SK-N-SH (cell line): ENCODE measurements at regions not wholly inside any gene's neighbourhood (a gene's known extent, or its start where the extent isn't known, plus 50 kb on each side); places are given as distances from the start of the nearest gene placed in this dataset.
"Not testable (repeated sequence)": the region's sequence is repeated elsewhere in the genome, so short reads cannot be mapped to it uniquely, and the experiment has no call there.

Experiments
- CTCF ChIA-PET: fragments of 300-600, 350-600 bp; formaldehyde crosslinking; extraction: SDS; loops from one replicate; lab custom pipeline; 2021; lab: Yijun Ruan, JAX
- POLR2A ChIA-PET: fragments of 350-600 bp; sonication (Branson Sonifier 250); formaldehyde crosslinking; extraction: SDS; loops from one replicate; lab custom pipeline; 2020; ENCODE audit warnings: antibody characterized with exemption, inconsistent platforms; lab: Yijun Ruan, JAX
- DNase-seq: peaks from one replicate; pipeline ENCODE4 v3.0.0; 2012
- H2AFZ ChIP-seq: fragments of 200-600 bp; sonication (generic); 2 replicates; pipeline ENCODE4 v1.8.1; 2016; ENCODE audit warnings: antibody characterized with exemption, mild to moderate bottlenecking, low read depth
- H3F3A ChIP-seq: fragments of 200-600 bp; sonication (generic); replicated peaks from 2 replicates; pipeline ENCODE3; 2016; ENCODE audit warnings: antibody characterized with exemption, mild to moderate bottlenecking; ENCODE audit not compliant: insufficient read depth
- H3K27ac ChIP-seq, 2 experiments: fragments of 200-500 bp in 1 of 2; fragments of 200-600 bp in 1 of 2; sonication (Bioruptor generic) in 1 of 2; sonication (generic), shearing (Covaris generic) in 1 of 2; 2 replicates each; pipeline versions ENCODE4 v1.5.1 to v1.6.1; 2014 to 2016; ENCODE audit warnings: low read depth in 2 of 2, inconsistent platforms in 1 of 2, low read length in 1 of 2, mild to moderate bottlenecking in 1 of 2, mixed read lengths in 1 of 2
- H3K27me3 ChIP-seq: fragments of 200-600 bp; sonication (generic), shearing (Covaris generic); 2 replicates; pipeline ENCODE4 v1.6.1; 2016; ENCODE audit warnings: mixed run types; ENCODE audit not compliant: insufficient read depth
- H3K36me3 ChIP-seq, 2 experiments: fragments of 200-500 bp in 1 of 2; fragments of 200-600 bp in 1 of 2; sonication (Bioruptor generic) in 1 of 2; sonication (generic) in 1 of 2; replicated peaks in 1 of 2; 2 replicates each; pipeline versions ENCODE3 to v1.5.1; 2014 to 2016; ENCODE audit warnings: low read length in 1 of 2, mild to moderate bottlenecking in 1 of 2; ENCODE audit not compliant: insufficient read depth in 2 of 2, control insufficient read depth in 1 of 2
- H3K4me1 ChIP-seq, 2 experiments: fragments of 200-500 bp in 1 of 2; fragments of 200-600 bp in 1 of 2; sonication (Bioruptor generic) in 1 of 2; sonication (generic), shearing (Covaris generic) in 1 of 2; 2 replicates each; pipeline versions ENCODE4 v1.5.1 to v1.6.1; 2014 to 2016; ENCODE audit warnings: low read depth in 1 of 2, low read length in 1 of 2, mixed run types in 1 of 2; ENCODE audit not compliant: insufficient read depth in 2 of 2, control insufficient read depth in 1 of 2
- H3K4me2 ChIP-seq: fragments of 200-600 bp; sonication (generic), shearing (Covaris generic); 2 replicates; pipeline ENCODE4 v1.6.1; 2017; ENCODE audit warnings: mixed run types
- H3K4me3 ChIP-seq, 2 experiments: fragments of 200-500 bp in 1 of 2; fragments of 200-600 bp in 1 of 2; sonication (Bioruptor generic) in 1 of 2; sonication (generic), shearing (Covaris generic) in 1 of 2; 2 replicates each; pipeline versions ENCODE4 v1.5.1 to v1.8.1; 2014 to 2016; ENCODE audit warnings: low read depth in 2 of 2, inconsistent platforms in 1 of 2, low read length in 1 of 2, mild to moderate bottlenecking in 1 of 2, mixed read lengths in 1 of 2, moderate library complexity in 1 of 2
- H3K79me2 ChIP-seq: fragments of 200-600 bp; sonication (generic); 2 replicates; pipeline ENCODE4 v1.8.1; 2017; ENCODE audit warnings: mild to moderate bottlenecking; ENCODE audit not compliant: insufficient read depth
- H3K9ac ChIP-seq: fragments of 200-600 bp; sonication (generic); 2 replicates; pipeline ENCODE4 v1.6.1; 2017; ENCODE audit warnings: mixed run types
- H3K9me2 ChIP-seq: fragments of 200-600 bp; sonication (generic); 2 replicates; pipeline ENCODE4 v1.6.1; 2017; ENCODE audit warnings: mixed run types
- H3K9me3 ChIP-seq: fragments of 200-600 bp; sonication (generic); 2 replicates; pipeline ENCODE4 v1.6.1; 2017; ENCODE audit warnings: mixed run types, mild to moderate bottlenecking, moderate library complexity
- H4K20me1 ChIP-seq: fragments of 200-600 bp; sonication (generic); 2 replicates; pipeline ENCODE4 v1.6.1; 2017; ENCODE audit warnings: mild to moderate bottlenecking, mixed run types; ENCODE audit not compliant: insufficient read depth
- CTCF ChIP-seq: fragments of 200-600 bp; sonication (generic); IDR thresholded peaks from 2 replicates; pipeline ENCODE4 v1.6.1; 2017; ENCODE audit warnings: antibody characterized with exemption, mild to moderate bottlenecking, moderate library complexity
- WGBS: methylation state at CpG from one replicate; pipeline ENCODE4 v1.1.6; 2017; ENCODE audit warnings: low lambda C conversion rate; 5-methylcytosine and 5-hydroxymethylcytosine counted together

- CTCF ChIA-PET, H3F3A ChIP-seq: not testable (repeated sequence)
Measured at GRCh38 chr10:87300163-87300562, 57.4 kb upstream of the NUTM2D start.

GRCh38 chr10:87301466-87302115 is 56.0 kb upstream of the NUTM2D start:
- H3K27me3 ChIP-seq, H4K20me1 ChIP-seq, H3F3A ChIP-seq, H3K4me2 ChIP-seq, CTCF ChIA-PET, DNase-seq, H3K36me3 ChIP-seq, H2AFZ ChIP-seq, H3K79me2 ChIP-seq, H3K4me1 ChIP-seq, H3K27ac ChIP-seq, H3K4me3 ChIP-seq, H3K9me2 ChIP-seq, POLR2A ChIA-PET, H3K9ac ChIP-seq, H3K9me3 ChIP-seq: not testable (repeated sequence)
- peak; percentile 14; the same call in 1 of the 2 replicates for TF ChIP-seq CTCF
- WGBS, result 74% methylated on average over 13 of the region's 16 CpGs

More at GRCh38 chr10:87300163-87300562, 57.4 kb upstream of the NUTM2D start:
- H3K27me3 ChIP-seq, H3K4me3 ChIP-seq, DNase-seq, H2AFZ ChIP-seq, H3K79me2 ChIP-seq, H3K9ac ChIP-seq, H3K27ac ChIP-seq, H3K4me2 ChIP-seq, POLR2A ChIA-PET, H3K9me2 ChIP-seq, H3K4me1 ChIP-seq, H3K9me3 ChIP-seq, H4K20me1 ChIP-seq, H3K36me3 ChIP-seq: not testable (repeated sequence)
- WGBS, result no CpG with 5 or more reads among the region's 1 CpG

- H3K9ac ChIP-seq, H2AFZ ChIP-seq, CTCF ChIA-PET, H3K4me3 ChIP-seq, H3K9me3 ChIP-seq, POLR2A ChIA-PET, H3K79me2 ChIP-seq, DNase-seq, H3K36me3 ChIP-seq, H3K4me2 ChIP-seq, H3K4me1 ChIP-seq, H4K20me1 ChIP-seq, H3K27me3 ChIP-seq, H3F3A ChIP-seq, H3K27ac ChIP-seq, H3K9me2 ChIP-seq: not testable (repeated sequence)
- 93% methylated on average over 1 of the region's 3 CpGs for WGBS
Measured at GRCh38 chr10:87302132-87302531, 55.4 kb upstream of the NUTM2D start.

- H4K20me1 ChIP-seq, H3K4me2 ChIP-seq, H3K9ac ChIP-seq, H3K27me3 ChIP-seq, H3K36me3 ChIP-seq, H3K4me3 ChIP-seq, H3K4me1 ChIP-seq, DNase-seq, H3K9me2 ChIP-seq, H3F3A ChIP-seq, H3K79me2 ChIP-seq, POLR2A ChIA-PET, CTCF ChIA-PET, H3K9me3 ChIP-seq, H3K27ac ChIP-seq, H2AFZ ChIP-seq: not testable (repeated sequence)
- no CpG with 5 or more reads among the region's 4 CpGs for WGBS
Measured at GRCh38 chr10:87303707-87304106, 53.8 kb upstream of the NUTM2D start.

- DNase-seq, H2AFZ ChIP-seq, H3F3A ChIP-seq, H3K4me1 ChIP-seq, H3K27me3 ChIP-seq, H3K79me2 ChIP-seq, H4K20me1 ChIP-seq, CTCF ChIA-PET, H3K9me3 ChIP-seq, H3K27ac ChIP-seq, H3K4me2 ChIP-seq, H3K9me2 ChIP-seq, H3K4me3 ChIP-seq, H3K36me3 ChIP-seq, POLR2A ChIA-PET, H3K9ac ChIP-seq: not testable (repeated sequence)
- WGBS, result no CpG with 5 or more reads among the region's 4 CpGs
Measured at GRCh38 chr10:87306681-87307080, 50.9 kb upstream of the NUTM2D start.
